Fibroblast of lung (primary cell): ENCODE measurements at regions not wholly inside any gene's neighbourhood (a gene's known extent, or its start where the extent isn't known, plus 50 kb on each side); places are given as distances from the start of the nearest gene placed in this dataset.

Experiments
- DNase-seq, 2 donors: peaks; one replicate each; pipeline versions ENCODE4 v3.0.0 to v3.0.0-alpha.2; 2010; ENCODE audit warnings: low read depth in 2 of 2
- H2AFZ ChIP-seq: 2 replicates; pipeline ENCODE4 v1.5.1; 2012; ENCODE audit warnings: low read length, control low read depth, inconsistent platforms
- H3K27ac ChIP-seq: 2 replicates; pipeline ENCODE4 v1.5.1; 2011; ENCODE audit warnings: low read length, control low read depth; ENCODE audit not compliant: insufficient read depth
- H3K27me3 ChIP-seq: 2 replicates; pipeline ENCODE4 v1.5.1; 2011; ENCODE audit warnings: mild to moderate bottlenecking, low read length; ENCODE audit not compliant: control insufficient read depth, insufficient read depth
- H3K36me3 ChIP-seq: 2 replicates; pipeline ENCODE4 v1.5.1; 2011; ENCODE audit warnings: low read length; ENCODE audit not compliant: control insufficient read depth, insufficient read depth
- H3K4me1 ChIP-seq: 2 replicates; pipeline ENCODE4 v1.5.1; 2011; ENCODE audit warnings: low read length; ENCODE audit not compliant: control insufficient read depth, insufficient read depth; ENCODE audit errors: extremely low read depth
- H3K4me2 ChIP-seq: 2 replicates; pipeline ENCODE4 v1.5.1; 2011; ENCODE audit warnings: low read length, control low read depth; ENCODE audit not compliant: insufficient read depth; ENCODE audit errors: extremely low read depth
- H3K4me3 ChIP-seq, 4 experiments: fragments of 200-600 bp in 1 of 4; sonication (generic) in 1 of 4; replicated peaks in 1 of 4; 2 replicates each; pipeline ENCODE4 v1.5.1; 2011 to 2016; ENCODE audit warnings: low read length in 4 of 4, low read depth in 3 of 4, mild to moderate bottlenecking in 3 of 4, control low read depth in 2 of 4, inconsistent platforms in 1 of 4, mixed read lengths in 1 of 4; ENCODE audit not compliant: insufficient read depth in 1 of 4; ENCODE audit errors: control extremely low read depth in 1 of 4
- H3K79me2 ChIP-seq: 2 replicates; pipeline ENCODE4 v1.5.1; 2012; ENCODE audit warnings: mild to moderate bottlenecking, low read length, inconsistent platforms; ENCODE audit not compliant: control insufficient read depth, insufficient read depth
- H3K9ac ChIP-seq: 2 replicates; pipeline ENCODE4 v1.5.1; 2011; ENCODE audit warnings: mild to moderate bottlenecking, low read length, control low read depth; ENCODE audit not compliant: insufficient read depth
- H3K9me3 ChIP-seq: 2 replicates; pipeline ENCODE4 v1.5.1; 2012; ENCODE audit warnings: low read depth, low read length; ENCODE audit not compliant: control insufficient read depth, insufficient read depth
- H4K20me1 ChIP-seq: 2 replicates; pipeline ENCODE4 v1.5.1; 2011; ENCODE audit warnings: low read length; ENCODE audit not compliant: control insufficient read depth, insufficient read depth; ENCODE audit errors: extremely low read depth
- CTCF ChIP-seq, 2 donors: IDR thresholded peaks in 1 of 2; conservative IDR thresholded peaks in 1 of 2; 1 replicate in 1 of 2; 2 replicates in 1 of 2; pipeline ENCODE4 v1.5.1; 2011 to 2012; ENCODE audit warnings: low read length in 2 of 2, control low read depth in 1 of 2, inconsistent platforms in 1 of 2, low read depth in 1 of 2, mild to moderate bottlenecking in 1 of 2
- EZH2 ChIP-seq: IDR thresholded peaks from 2 replicates; pipeline ENCODE4 v1.5.1; 2012; ENCODE audit warnings: low read length, control low read depth, mild to moderate bottlenecking; ENCODE audit errors: missing control alignments

- H3K36me3 ChIP-seq = no peaks in the 10 kb centered on the region
- no peaks in the 10 kb centered on the region for H3K27me3 ChIP-seq
- no peak for TF ChIP-seq EZH2
- TF ChIP-seq CTCF (conservative IDR thresholded peaks at IDR 0.05 in 1 of 2, IDR thresholded peaks at IDR 0.05 in 1 of 2; ENCODE audit: low read depth in 1 of 2, low read length in 2 of 2) = no peak
- no peak overlapping the region for H3K27ac ChIP-seq
- no peak overlapping the region for H3K4me3 ChIP-seq
- H3K79me2 ChIP-seq = no peaks in the 10 kb centered on the region
- H4K20me1 ChIP-seq = no peaks in the 10 kb centered on the region
- H3K9ac ChIP-seq = no peak overlapping the region
- DNase-seq = no peak
- no peaks in the 10 kb centered on the region for H3K4me1 ChIP-seq
- no peak overlapping the region for H2AFZ ChIP-seq
- no peak overlapping the region for H3K4me2 ChIP-seq
- no peaks in the 10 kb centered on the region for H3K9me3 ChIP-seq
Observed at GRCh38 chr2:195029804-195030654, 627.0 kb upstream of the SLC39A10 start.

- Histone ChIP-seq H4K20me1 (no peaks in the 10 kb centered on the region), H2AFZ (no peak overlapping the region), H3K4me3 (no peak overlapping the region), H3K9me3 (no peaks in the 10 kb centered on the region), H3K4me1 (no peaks in the 10 kb centered on the region), H3K27ac (no peak overlapping the region), H3K9ac (no peak overlapping the region), H3K27me3 (no peaks in the 10 kb centered on the region), H3K36me3 (no peaks in the 10 kb centered on the region), H3K79me2 (no peaks in the 10 kb centered on the region), H3K4me2 (no peak overlapping the region)
- TF ChIP-seq EZH2 (no peak), CTCF (conservative IDR thresholded peaks at IDR 0.05 in 1 of 2, IDR thresholded peaks at IDR 0.05 in 1 of 2; ENCODE audit: low read depth in 1 of 2, low read length in 2 of 2) (no peak)
- DNase-seq = no peak
Observed at GRCh38 chr2:195027947-195028346, 629.1 kb upstream of the SLC39A10 start.

- no peak overlapping the region for H3K4me2 ChIP-seq
- H4K20me1 ChIP-seq = no peaks in the 10 kb centered on the region
- no peak overlapping the region for H3K4me3 ChIP-seq
- TF ChIP-seq EZH2 (no peak), CTCF (conservative IDR thresholded peaks at IDR 0.05 in 1 of 2, IDR thresholded peaks at IDR 0.05 in 1 of 2; ENCODE audit: low read depth in 1 of 2, low read length in 2 of 2) (no peak)
- DNase-seq = peak; percentile 47 to 58
- no peak overlapping the region for H3K27ac ChIP-seq
- no peaks in the 10 kb centered on the region for H3K36me3 ChIP-seq
- H3K9ac ChIP-seq = no peak overlapping the region
- H3K79me2 ChIP-seq = no peaks in the 10 kb centered on the region
- H2AFZ ChIP-seq = no peak overlapping the region
- H3K9me3 ChIP-seq = no peaks in the 10 kb centered on the region
- no peaks in the 10 kb centered on the region for H3K27me3 ChIP-seq
- no peaks in the 10 kb centered on the region for H3K4me1 ChIP-seq
Observed at GRCh38 chr2:195026261-195026660, 630.8 kb upstream of the SLC39A10 start.
